Hepatic stellate cell (primary cell): ENCODE measurements at regions not wholly inside any gene's neighbourhood (a gene's known extent, or its start where the extent isn't known, plus 50 kb on each side); places are given as distances from the start of the nearest gene placed in this dataset.
"Not testable (repeated sequence)": the region's sequence is repeated elsewhere in the genome, so short reads cannot be mapped to it uniquely, and the experiment has no call there.

ENCODE experiments used
- DNase-seq: peaks from one replicate; pipeline ENCODE4 v3.0.0; 2011; ENCODE audit warnings: low spot score

GRCh38 chr3:61381745-61382392, 130.6 kb upstream of the FHIT start:
- peak; percentile 3 for DNase-seq

GRCh38 chr3:61387817-61388216, 136.6 kb upstream of the FHIT start:
- DNase-seq = no peak

GRCh38 chr3:61393480-61393947, 142.3 kb upstream of the FHIT start:
- not testable (repeated sequence) for DNase-seq

- DNase-seq = no peak
Measured at GRCh38 chr3:61401359-61401758, 150.1 kb upstream of the FHIT start.

- DNase-seq = no peak
Measured at GRCh38 chr3:61407397-61407796, 154.0 kb upstream of the PTPRG start.

- no peak for DNase-seq
Measured at GRCh38 chr3:61409638-61410037, 151.7 kb upstream of the PTPRG start.

- DNase-seq = not testable (repeated sequence)
Measured at GRCh38 chr3:61410358-61410757, 151.0 kb upstream of the PTPRG start.

GRCh38 chr3:61411009-61411662, 150.2 kb upstream of the PTPRG start:
- DNase-seq = no peak

- DNase-seq = no peak
Measured at GRCh38 chr3:61414456-61414855, 146.9 kb upstream of the PTPRG start.

- no peak for DNase-seq
Measured at GRCh38 chr3:61415201-61415600, 146.2 kb upstream of the PTPRG start.

GRCh38 chr3:61416618-61417017, 144.8 kb upstream of the PTPRG start:
- DNase-seq = no peak

- no peak for DNase-seq
Measured at GRCh38 chr3:61417352-61417751, 144.0 kb upstream of the PTPRG start.

GRCh38 chr3:61420136-61420759, 141.1 kb upstream of the PTPRG start:
- DNase-seq = no peak

- no peak for DNase-seq
Measured at GRCh38 chr3:61422945-61423673, 138.3 kb upstream of the PTPRG start.

GRCh38 chr3:61425356-61425755, 136.0 kb upstream of the PTPRG start:
- DNase-seq = no peak

- DNase-seq = no peak
Measured at GRCh38 chr3:61429106-61429505, 132.3 kb upstream of the PTPRG start.

GRCh38 chr3:61434901-61435300, 126.5 kb upstream of the PTPRG start:
- DNase-seq = not testable (repeated sequence)

- DNase-seq = not testable (repeated sequence)
Measured at GRCh38 chr3:61435361-61435760, 126.0 kb upstream of the PTPRG start.

GRCh38 chr3:61438253-61439121, 122.9 kb upstream of the PTPRG start:
- no peak for DNase-seq

GRCh38 chr3:61439122-61439458, 122.3 kb upstream of the PTPRG start:
- no peak for DNase-seq

- DNase-seq = no peak
Measured at GRCh38 chr3:61442696-61443095, 118.7 kb upstream of the PTPRG start.

- no peak for DNase-seq
Measured at GRCh38 chr3:61443886-61444285, 117.5 kb upstream of the PTPRG start.
